ENCODE measurements at regions not wholly inside any gene's neighbourhood (a gene's known extent, or its start where the extent isn't known, plus 50 kb on each side); places are given as distances from the start of the nearest gene placed in this dataset.

GRCh38 chr13:44263751-44264620, 109.6 kb upstream of the SERP2 start:
- TF ChIP-seq YY1 (IDR thresholded peaks at IDR 0.05; ENCODE audit: low read depth, low read length) (no peak), EZH2 (IDR thresholded peaks at IDR 0.05; ENCODE audit: low read depth, low read length, severe bottlenecking) (no peak), HDAC6 (IDR thresholded peaks at IDR 0.05; ENCODE audit: low read depth, low read length) (no peak), CTCF (IDR thresholded peaks at IDR 0.05; ENCODE audit: control extremely low read depth in 1 of 3, insufficient read depth in 1 of 3, low read depth in 1 of 3, low read length in 3 of 3) (no peak), MAFK (IDR thresholded peaks at IDR 0.05; ENCODE audit: low read depth, low read length) (no peak), EGR1 (IDR thresholded peaks at IDR 0.05; ENCODE audit: borderline replicate concordance, low read depth, low read length) (no peak), GABPA (IDR thresholded peaks at IDR 0.05; ENCODE audit: borderline replicate concordance, insufficient read depth, low read length) (no peak), MAX (IDR thresholded peaks at IDR 0.05) (no peak), ATF2 (IDR thresholded peaks at IDR 0.05; ENCODE audit: low read length) (no peak), SP1 (IDR thresholded peaks at IDR 0.05; ENCODE audit: low read depth, low read length) (no peak), JUN (IDR thresholded peaks at IDR 0.05; ENCODE audit: low read depth, low read length) (no peak), PHF8 (conservative IDR thresholded peaks at IDR 0.05; ENCODE audit: low read depth, low read length) (no peak), SAP30 (IDR thresholded peaks at IDR 0.05; ENCODE audit: insufficient read depth, insufficient replicate concordance, low read length) (no peak), TAF1 (IDR thresholded peaks at IDR 0.05; ENCODE audit: low read depth, low read length) (no peak)
